ENCODE measurements at regions not wholly inside any gene's neighbourhood (a gene's known extent, or its start where the extent isn't known, plus 50 kb on each side); places are given as distances from the start of the nearest gene placed in this dataset.

DNA sequence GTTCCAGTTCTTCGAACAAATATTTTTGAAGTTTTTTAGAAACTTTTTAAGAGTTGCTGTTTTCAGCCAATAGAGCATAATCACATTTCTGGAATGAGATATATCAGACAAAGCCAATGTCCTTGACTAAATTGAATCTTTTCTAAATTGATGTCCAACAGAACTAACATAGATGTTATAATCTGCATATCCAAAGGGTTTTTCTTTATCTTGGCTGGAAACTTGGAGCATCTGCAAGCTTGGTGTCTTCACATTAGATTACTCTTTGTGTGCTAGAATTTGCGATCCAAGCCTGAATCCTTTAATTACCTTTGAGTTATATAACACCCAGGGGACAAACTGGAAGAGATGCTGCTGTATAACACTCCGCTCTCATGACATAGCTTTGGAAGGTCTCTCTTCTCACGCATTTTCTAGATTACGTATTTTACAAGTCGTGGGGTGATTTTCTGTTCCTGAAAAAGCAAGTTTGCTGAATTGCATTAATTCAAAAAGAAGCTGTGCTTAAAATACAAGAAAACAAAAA, 64.4 kb upstream of the FUCA2 start:
- H3K9me3 ChIP-seq, result peaks cover 2% of the 10 kb centered on the region; the same call in 1 of the 2 replicates
- H3K4me3 ChIP-seq, result no peak overlapping the region
- peaks cover 3% of the 10 kb centered on the region; the same call in 1 of the 2 replicates for H3K36me3 ChIP-seq
- no peak for DNase-seq
- H3K27me3 ChIP-seq, result no peaks in the 10 kb centered on the region

DNA sequence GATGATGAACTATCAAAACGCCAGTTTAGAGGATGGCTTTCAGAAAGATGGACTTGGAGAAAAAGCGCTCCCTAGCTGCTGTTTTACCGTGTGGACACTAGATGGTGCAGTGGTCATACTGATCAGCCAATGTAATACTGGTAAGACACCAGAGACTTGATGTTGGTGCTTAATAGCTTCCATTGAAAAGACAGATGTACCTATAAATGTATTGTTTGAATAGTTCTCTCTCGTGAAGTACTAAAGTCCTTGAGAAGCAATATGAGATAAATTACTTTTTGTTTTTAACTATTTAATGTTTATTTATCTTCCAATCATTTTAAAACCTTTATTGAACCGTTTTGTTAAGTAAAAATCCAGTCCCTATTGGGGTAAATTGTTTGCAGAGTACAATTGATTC, 63.9 kb upstream of the FUCA2 start:
- peak; percentile 38 for DNase-seq
- Histone ChIP-seq H3K9me3 (no peaks in the 10 kb centered on the region; the same call in 1 of the 2 replicates), H3K4me3 (peak overlapping the region; percentile 21), H3K36me3 (no peaks in the 10 kb centered on the region), H3K27me3 (no peaks in the 10 kb centered on the region)

DNA sequence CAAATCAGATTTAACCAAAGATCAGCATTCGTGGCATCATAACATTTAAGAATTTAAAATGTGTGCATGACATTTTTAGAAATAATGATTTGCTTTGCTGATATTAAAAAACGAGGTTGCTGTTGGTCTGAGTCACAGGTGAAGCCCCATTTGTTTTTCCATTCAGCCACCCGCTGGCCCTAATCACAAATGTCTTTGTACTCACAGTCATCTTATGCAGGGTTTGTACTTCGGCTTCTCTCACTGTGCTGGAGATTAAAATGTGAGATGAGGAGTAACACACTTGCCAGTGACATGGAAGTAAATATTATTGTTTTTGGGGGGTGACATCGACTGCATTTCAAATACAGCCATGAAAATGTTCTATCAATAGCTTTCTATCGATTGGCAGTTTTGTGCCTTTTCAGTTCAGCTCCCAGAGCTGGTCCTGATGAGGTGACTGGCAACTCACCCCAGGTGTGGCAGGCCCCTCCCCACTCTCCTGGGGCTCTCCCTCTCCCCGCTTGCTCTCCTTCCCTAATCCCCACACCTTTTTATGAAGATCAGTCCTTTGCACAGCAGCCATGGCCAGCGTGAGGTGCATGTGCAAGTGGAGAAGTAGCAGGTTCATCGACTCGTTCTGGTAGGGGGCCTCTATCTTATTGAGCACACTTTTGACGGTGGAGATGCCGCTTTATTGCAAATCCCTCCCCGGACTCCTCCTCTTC, 58.8 kb upstream of the FUCA2 start:
- no peak overlapping the region for H3K4me3 ChIP-seq
- no peaks in the 10 kb centered on the region for H3K27me3 ChIP-seq
- H3K36me3 ChIP-seq, result no peaks in the 10 kb centered on the region
- H3K9me3 ChIP-seq, result no peaks in the 10 kb centered on the region
- DNase-seq, result no peak

DNA sequence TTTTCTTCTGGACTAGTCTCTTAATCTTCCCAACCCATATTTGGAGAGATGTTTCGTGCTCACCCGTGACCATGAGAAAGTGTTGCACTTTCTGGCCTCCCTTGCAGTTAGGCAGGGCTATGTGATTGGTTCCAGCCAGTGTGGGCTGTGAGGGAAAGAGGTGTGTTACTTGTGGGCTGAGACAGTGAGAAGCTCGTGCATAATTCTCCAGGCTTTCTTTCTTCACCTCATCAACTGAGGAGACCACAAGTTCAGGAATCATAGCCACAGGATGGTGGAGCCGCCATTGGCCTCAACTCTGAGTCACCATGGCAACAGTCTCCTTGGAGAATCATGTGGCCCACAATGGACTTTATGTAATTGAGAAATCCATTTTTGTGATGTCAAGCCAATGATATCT, 57.5 kb upstream of the FUCA2 start:
- Histone ChIP-seq H3K4me3 (no peak overlapping the region), H3K9me3 (no peaks in the 10 kb centered on the region), H3K27me3 (no peaks in the 10 kb centered on the region), H3K36me3 (no peaks in the 10 kb centered on the region)
- DNase-seq, result no peak

DNA sequence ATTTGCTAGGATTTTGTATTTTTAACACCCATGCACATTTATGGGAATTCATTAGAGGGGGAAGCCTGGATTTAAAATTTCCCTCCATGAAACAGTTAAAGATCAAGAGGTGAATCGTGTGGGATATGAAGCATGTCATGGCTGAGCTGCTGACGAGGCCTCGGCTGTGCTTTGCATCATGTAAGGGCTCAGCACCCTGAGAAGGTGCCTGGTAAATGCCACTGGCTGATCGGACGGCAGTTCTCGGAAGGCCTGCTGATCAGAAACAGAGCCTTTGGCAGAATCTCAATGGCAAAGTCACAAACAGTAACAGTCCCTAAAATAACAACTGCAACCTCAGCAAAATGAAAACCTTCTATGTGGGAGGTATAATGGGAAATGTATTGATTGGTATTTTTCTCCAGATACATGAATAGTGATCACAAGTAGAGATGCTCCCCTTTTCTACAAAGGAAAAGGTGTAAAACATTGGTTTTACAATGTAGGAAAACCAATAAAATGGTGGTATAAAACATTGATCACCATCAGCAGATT, 53.0 kb upstream of the FUCA2 start:
- no peaks in the 10 kb centered on the region for H3K9me3 ChIP-seq
- no peaks in the 10 kb centered on the region for H3K36me3 ChIP-seq
- DNase-seq, result peak; percentile 8
- H3K4me3 ChIP-seq, result no peak overlapping the region
- H3K27me3 ChIP-seq, result no peaks in the 10 kb centered on the region

DNA sequence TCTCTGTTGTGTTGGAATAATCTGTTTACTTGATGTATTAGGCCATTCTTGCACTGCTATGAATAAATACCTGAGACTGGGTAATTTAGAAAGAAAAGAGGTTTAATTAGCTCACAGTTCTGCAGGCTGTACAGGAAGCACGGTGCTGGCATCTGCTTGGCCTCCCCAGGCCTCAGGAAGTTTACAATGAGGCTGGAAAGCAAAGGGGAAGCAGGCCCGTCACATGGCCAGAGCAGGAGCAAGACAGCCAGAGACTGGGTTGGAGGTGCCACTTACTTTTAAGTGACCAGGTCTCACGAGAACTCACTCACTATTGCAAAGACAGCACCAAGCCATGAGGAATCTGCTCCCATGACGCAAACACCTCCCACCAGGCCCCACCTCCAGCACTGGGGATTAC, 50.6 kb upstream of the FUCA2 start:
- no peaks in the 10 kb centered on the region for H3K27me3 ChIP-seq
- H3K9me3 ChIP-seq, result no peaks in the 10 kb centered on the region
- H3K4me3 ChIP-seq, result no peak overlapping the region
- no peaks in the 10 kb centered on the region for H3K36me3 ChIP-seq
- no peak for DNase-seq
